ENCODE measurements at regions not wholly inside any gene's neighbourhood (a gene's known extent, or its start where the extent isn't known, plus 50 kb on each side); places are given as distances from the start of the nearest gene placed in this dataset.

- H3K36me3 ChIP-seq (ENCODE audit: insufficient read depth, low read length, poor library complexity, severe bottlenecking), result no peaks in the 10 kb centered on the region
- H3K4me1 ChIP-seq (ENCODE audit: insufficient read depth, low read length, poor library complexity, severe bottlenecking), result no peaks in the 10 kb centered on the region
- no peaks in the 10 kb centered on the region for H3K9me3 ChIP-seq (ENCODE audit: low read depth, low read length, poor library complexity, severe bottlenecking)
- ChIA-PET POLR2A (ENCODE audit: low non-redundant PET) (no interaction called here), CTCF (no interaction called here)
- H3K4me3 ChIP-seq (ENCODE audit: low read depth, low read length, poor library complexity, severe bottlenecking), result no peak overlapping the region
- DNase-seq (ENCODE audit: low spot score), result no peak
- H3K27me3 ChIP-seq (replicated peaks; ENCODE audit: insufficient read depth, low read depth, low read length, poor library complexity), result no peaks in the 10 kb centered on the region
- intact Hi-C loops (cut with micrococcal nuclease; ENCODE audit: unreplicated experiment), result no loop called here
- no peak overlapping the region for H3K27ac ChIP-seq (ENCODE audit: low read depth, low read length, poor library complexity, severe bottlenecking)
- TF ChIP-seq CTCF (conservative IDR thresholded peaks at IDR 0.05; ENCODE audit: low read depth, low read length) (no peak), EZH2 (IDR thresholded peaks at IDR 0.05; ENCODE audit: borderline replicate concordance, low read depth, low read length, poor library complexity, severe bottlenecking) (no peak)
- no TSS peak for BruUV-seq (replicated peaks)
Measured at GRCh38 chr4:151530230-151530629, 121.3 kb downstream of the FHIP1A start.

GRCh38 chr4:151530783-151531182 is 121.8 kb downstream of the FHIP1A start:
- no peaks in the 10 kb centered on the region for H3K9me3 ChIP-seq (ENCODE audit: low read depth, low read length, poor library complexity, severe bottlenecking)
- no peaks in the 10 kb centered on the region for H3K36me3 ChIP-seq (ENCODE audit: insufficient read depth, low read length, poor library complexity, severe bottlenecking)
- POLR2A ChIA-PET (ENCODE audit: low non-redundant PET), result no interaction called here
- H3K4me1 ChIP-seq (ENCODE audit: insufficient read depth, low read length, poor library complexity, severe bottlenecking), result no peaks in the 10 kb centered on the region
- TF ChIP-seq CTCF (conservative IDR thresholded peaks at IDR 0.05; ENCODE audit: low read depth, low read length) (no peak), EZH2 (IDR thresholded peaks at IDR 0.05; ENCODE audit: borderline replicate concordance, low read depth, low read length, poor library complexity, severe bottlenecking) (no peak)
- CTCF ChIA-PET, result no interaction called here
- no peak overlapping the region for H3K27ac ChIP-seq (ENCODE audit: low read depth, low read length, poor library complexity, severe bottlenecking)
- DNase-seq (ENCODE audit: low spot score), result no peak
- no peaks in the 10 kb centered on the region for H3K27me3 ChIP-seq (replicated peaks; ENCODE audit: insufficient read depth, low read depth, low read length, poor library complexity)
- no TSS peak for BruUV-seq (replicated peaks)
- H3K4me3 ChIP-seq (ENCODE audit: low read depth, low read length, poor library complexity, severe bottlenecking), result no peak overlapping the region
- intact Hi-C loops (cut with micrococcal nuclease; ENCODE audit: unreplicated experiment), result no loop called here

GRCh38 chr4:151532001-151532708 is 123.2 kb downstream of the FHIP1A start:
- no peaks in the 10 kb centered on the region for H3K27me3 ChIP-seq (replicated peaks; ENCODE audit: insufficient read depth, low read depth, low read length, poor library complexity)
- intact Hi-C loops (cut with micrococcal nuclease; ENCODE audit: unreplicated experiment), result no loop called here
- POLR2A ChIA-PET (ENCODE audit: low non-redundant PET), result no interaction called here
- H3K36me3 ChIP-seq (ENCODE audit: insufficient read depth, low read length, poor library complexity, severe bottlenecking), result no peaks in the 10 kb centered on the region
- no TSS peak for BruUV-seq (replicated peaks)
- H3K4me3 ChIP-seq (ENCODE audit: low read depth, low read length, poor library complexity, severe bottlenecking), result no peak overlapping the region
- H3K4me1 ChIP-seq (ENCODE audit: insufficient read depth, low read length, poor library complexity, severe bottlenecking), result no peaks in the 10 kb centered on the region
- CTCF ChIA-PET, result no interaction called here
- TF ChIP-seq EZH2 (IDR thresholded peaks at IDR 0.05; ENCODE audit: borderline replicate concordance, low read depth, low read length, poor library complexity, severe bottlenecking), result no peak
- no peak for TF ChIP-seq CTCF (conservative IDR thresholded peaks at IDR 0.05; ENCODE audit: low read depth, low read length)
- no peak overlapping the region for H3K27ac ChIP-seq (ENCODE audit: low read depth, low read length, poor library complexity, severe bottlenecking)
- no peak for DNase-seq (ENCODE audit: low spot score)
- no peaks in the 10 kb centered on the region for H3K9me3 ChIP-seq (ENCODE audit: low read depth, low read length, poor library complexity, severe bottlenecking)

All from A673 (cell line).